H1 (cell line): ENCODE measurements at regions not wholly inside any gene's neighbourhood (a gene's known extent, or its start where the extent isn't known, plus 50 kb on each side); places are given as distances from the start of the nearest gene placed in this dataset.

Experiments used
- HDAC2 ChIP-seq, 2 experiments: fragments of 300-600 bp in 1 of 2; sonication (generic) in 1 of 2; IDR thresholded peaks; 2 replicates each; pipeline ENCODE4 v1.6.1; 2011 to 2012; ENCODE audit warnings: low read depth in 2 of 2, low read length in 2 of 2, mild to moderate bottlenecking in 2 of 2, moderate library complexity in 2 of 2, borderline replicate concordance in 1 of 2, inconsistent platforms in 1 of 2
- KDM1A ChIP-seq: fragments of 200-600, 300-600 bp; sonication (generic); IDR thresholded peaks from 2 replicates; pipeline ENCODE4 v1.7.1; 2016; ENCODE audit warnings: mild to moderate bottlenecking, low read length, borderline replicate concordance
- SP1 ChIP-seq: IDR thresholded peaks from 2 replicates; pipeline ENCODE4 v1.6.1; 2011; ENCODE audit warnings: low read depth, low read length
- TEAD4 ChIP-seq: IDR thresholded peaks from 2 replicates; pipeline ENCODE4 v1.6.1; 2012; ENCODE audit warnings: low read depth, low read length, inconsistent platforms, mixed read lengths
- YY1 ChIP-seq: IDR thresholded peaks from 2 replicates; pipeline ENCODE4 v1.6.1; 2011; ENCODE audit warnings: low read depth, mild to moderate bottlenecking, low read length

GRCh38 chr13:39233519-39233918 lies 195.3 kb downstream of the NHLRC3 start (continued):
- no peak for TF ChIP-seq TEAD4
- no peak for TF ChIP-seq HDAC2 (IDR thresholded peaks at IDR 0.05; ENCODE audit: borderline replicate concordance in 1 of 2, low read depth in 2 of 2, low read length in 2 of 2)
- TF ChIP-seq SP1 = no peak
- TF ChIP-seq YY1 = no peak
- TF ChIP-seq KDM1A = no peak
- TF ChIP-seq, all 59 proteins: peak for 0
